Ovary (tissue), 7 donors: ENCODE measurements at regions not wholly inside any gene's neighbourhood (a gene's known extent, or its start where the extent isn't known, plus 50 kb on each side); places are given as distances from the start of the nearest gene placed in this dataset.

Source experiments
- DNase-seq, 5 donors: peaks; one replicate each; pipeline ENCODE4 v3.0.0-alpha.2; 2019 to 2020
- H3K27ac ChIP-seq, 2 donors: fragments of 200-600 bp; one replicate each; pipeline versions ENCODE4 v1.5.1 to v1.8.0; 2019 to 2022
- H3K27me3 ChIP-seq: fragments of 200-600 bp; one replicate; pipeline ENCODE4 v1.8.0; 2022
- H3K36me3 ChIP-seq: fragments of 200-600 bp; sonication (generic); one replicate; pipeline ENCODE4 v1.5.1; 2019
- H3K4me1 ChIP-seq: one replicate; pipeline ENCODE4 v1.8.1; 2013; ENCODE audit warnings: mild to moderate bottlenecking, moderate library complexity; ENCODE audit not compliant: insufficient read depth
- H3K4me3 ChIP-seq: fragments of 200-600 bp; sonication (generic); one replicate; pipeline ENCODE4 v1.5.1; 2017
- H3K9me3 ChIP-seq, 2 donors: fragments of 200-600 bp in 1 of 2; sonication (generic) in 1 of 2; one replicate each; pipeline versions ENCODE4 v1.5.1 to v1.8.1; 2013 to 2019; ENCODE audit warnings: mild to moderate bottlenecking in 1 of 2, moderate library complexity in 1 of 2
- EP300 ChIP-seq: sonication (generic); formaldehyde crosslinking; IDR thresholded peaks from one replicate; pipeline ENCODE4 v1.6.1; 2017; ENCODE audit warnings: antibody characterized with exemption
- POLR2A ChIP-seq: fragments of 450-650 bp; IDR thresholded peaks from one replicate; pipeline ENCODE4 v1.6.1; 2017; ENCODE audit warnings: antibody characterized with exemption, mild to moderate bottlenecking, moderate library complexity
- WGBS, 3 donors: extraction: QIAGEN DNeasy Blood & Tissue Kit in 1 of 3; methylation state at CpG; one replicate each; pipeline versions ENCODE4 v1.1.5 to v1.1.7; 2013 to 2017; 5-methylcytosine and 5-hydroxymethylcytosine counted together
- intact Hi-C, 4 donors: fragments of 100-400 bp; cut with DNase I; formaldehyde crosslinking; loops; one replicate each; pipeline versions ENCODE4 v1.11.0 to v1.15.1; 2022 to 2023
- TF ChIP-seq, protein P1 (sequence below), 3 donors: fragments of 450-650 bp in 2 of 3; fragments of 200-600 bp in 1 of 3; IDR thresholded peaks; one replicate each; pipeline versions ENCODE4 v1.5.1 to v1.8.0; 2016 to 2022; ENCODE audit warnings: antibody characterized with exemption in 3 of 3, mild to moderate bottlenecking in 1 of 3
- donor health status: DM: no; HTN: no; CAD: no; lungs with moderate emphysema.
- donor health status: DM: no; HTN: no; CAD: no.
- donor health status: Bipolar disorder and iron deficiency.
- donor health status: DM: no; HTN: no; CAD: no.
- donor health status: DM: yes; HTN: yes; CAD: no.

DNA sequence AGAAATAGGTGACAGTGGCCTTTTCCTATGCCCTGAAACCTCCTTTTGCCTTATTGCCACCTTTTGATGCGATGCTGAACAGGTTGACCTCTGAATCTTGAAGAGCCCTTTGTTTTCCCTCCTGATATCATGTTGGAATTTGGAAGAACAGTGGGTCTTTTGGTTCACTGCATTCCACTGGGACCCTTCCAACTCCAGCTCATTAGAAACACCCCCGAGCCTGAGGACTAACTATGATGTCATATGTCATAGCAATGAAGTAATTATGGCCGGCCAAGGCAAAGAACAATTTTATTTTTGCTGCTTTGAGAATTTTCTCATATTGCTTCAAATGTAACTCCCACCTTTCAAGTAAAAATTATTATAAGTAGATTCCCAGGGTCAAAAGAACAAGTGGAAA, 353.4 kb upstream of the JAG1 start:
- H3K4me1 ChIP-seq: no peaks in the 10 kb centered on the region
- DNase-seq: no peak
- H3K27ac ChIP-seq: no peak overlapping the region
- TF ChIP-seq, protein P1, sequence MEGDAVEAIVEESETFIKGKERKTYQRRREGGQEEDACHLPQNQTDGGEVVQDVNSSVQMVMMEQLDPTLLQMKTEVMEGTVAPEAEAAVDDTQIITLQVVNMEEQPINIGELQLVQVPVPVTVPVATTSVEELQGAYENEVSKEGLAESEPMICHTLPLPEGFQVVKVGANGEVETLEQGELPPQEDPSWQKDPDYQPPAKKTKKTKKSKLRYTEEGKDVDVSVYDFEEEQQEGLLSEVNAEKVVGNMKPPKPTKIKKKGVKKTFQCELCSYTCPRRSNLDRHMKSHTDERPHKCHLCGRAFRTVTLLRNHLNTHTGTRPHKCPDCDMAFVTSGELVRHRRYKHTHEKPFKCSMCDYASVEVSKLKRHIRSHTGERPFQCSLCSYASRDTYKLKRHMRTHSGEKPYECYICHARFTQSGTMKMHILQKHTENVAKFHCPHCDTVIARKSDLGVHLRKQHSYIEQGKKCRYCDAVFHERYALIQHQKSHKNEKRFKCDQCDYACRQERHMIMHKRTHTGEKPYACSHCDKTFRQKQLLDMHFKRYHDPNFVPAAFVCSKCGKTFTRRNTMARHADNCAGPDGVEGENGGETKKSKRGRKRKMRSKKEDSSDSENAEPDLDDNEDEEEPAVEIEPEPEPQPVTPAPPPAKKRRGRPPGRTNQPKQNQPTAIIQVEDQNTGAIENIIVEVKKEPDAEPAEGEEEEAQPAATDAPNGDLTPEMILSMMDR (IDR thresholded peaks at IDR 0.05): no peak
- TF ChIP-seq POLR2A (no peak), EP300 (no peak)
- no peaks in the 10 kb centered on the region for H3K9me3 ChIP-seq
- H3K27me3 ChIP-seq: no peaks in the 10 kb centered on the region
- H3K4me3 ChIP-seq: no peak overlapping the region
- intact Hi-C loops: no loop called here
- WGBS, 3 donors: 49 to 64% (median 53%) methylated on average over 3 of the region's 3 CpGs
- H3K36me3 ChIP-seq: no peaks in the 10 kb centered on the region

DNA sequence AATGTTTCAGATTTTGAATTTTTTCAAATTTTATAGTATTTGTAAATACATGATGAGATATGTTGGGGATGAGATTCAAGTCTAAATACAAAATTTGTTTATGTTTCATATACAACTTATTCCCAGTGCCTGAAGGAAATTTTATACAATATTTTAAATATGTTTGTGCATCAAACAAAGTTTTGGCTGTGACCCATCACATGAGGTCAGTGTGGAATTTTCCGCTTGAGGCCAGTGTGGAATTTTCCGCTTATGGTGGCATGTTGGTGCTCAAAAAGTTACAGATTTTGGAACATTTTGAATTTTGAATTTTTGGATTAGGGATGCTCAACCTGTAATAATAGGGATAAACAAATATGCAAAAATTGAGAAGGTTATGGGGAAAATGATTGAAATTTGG, 356.6 kb upstream of the JAG1 start:
- Histone ChIP-seq H3K27ac (no peak overlapping the region), H3K36me3 (no peaks in the 10 kb centered on the region), H3K4me3 (no peak overlapping the region), H3K27me3 (no peaks in the 10 kb centered on the region), H3K4me1 (no peaks in the 10 kb centered on the region), H3K9me3 (no peaks in the 10 kb centered on the region)
- intact Hi-C loops: no loop called here
- no peak for DNase-seq
- WGBS, 3 donors: 96 to 99% (median 98%) methylated on average over 2 of the region's 2 CpGs
- TF ChIP-seq POLR2A (no peak), EP300 (no peak)
- TF ChIP-seq, protein P1 (IDR thresholded peaks at IDR 0.05): no peak

DNA sequence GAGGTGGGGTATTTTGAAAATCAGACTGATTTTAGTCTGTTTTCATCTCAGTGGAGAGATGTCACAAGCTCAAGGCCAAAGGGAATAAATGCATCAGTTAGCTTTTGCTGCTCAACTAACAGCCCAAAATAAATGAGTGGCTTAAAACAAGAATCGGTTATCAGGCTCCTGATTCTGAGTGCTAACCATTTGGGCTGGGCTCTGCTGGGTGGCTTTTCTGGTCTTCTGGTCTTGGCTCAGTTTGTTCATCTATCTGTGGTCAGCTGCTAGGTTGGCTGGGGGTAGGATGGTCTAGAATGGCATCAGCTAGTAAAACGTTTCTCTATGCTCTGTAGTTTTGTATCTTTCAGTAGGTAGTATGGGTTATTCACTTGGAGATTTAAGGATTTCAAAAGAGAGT, 357.5 kb upstream of the JAG1 start:
- WGBS, 3 donors: 84 to 91% (median 91%) methylated on average over 2 of the region's 2 CpGs
- DNase-seq: no peak
- Histone ChIP-seq H3K9me3 (no peaks in the 10 kb centered on the region), H3K4me3 (no peak overlapping the region), H3K4me1 (no peaks in the 10 kb centered on the region), H3K36me3 (no peaks in the 10 kb centered on the region), H3K27me3 (no peaks in the 10 kb centered on the region), H3K27ac (no peak overlapping the region)
- no peak for TF ChIP-seq EP300
- TF ChIP-seq, protein P1 (IDR thresholded peaks at IDR 0.05): no peak
- TF ChIP-seq POLR2A: no peak
- intact Hi-C loops: no loop called here

DNA sequence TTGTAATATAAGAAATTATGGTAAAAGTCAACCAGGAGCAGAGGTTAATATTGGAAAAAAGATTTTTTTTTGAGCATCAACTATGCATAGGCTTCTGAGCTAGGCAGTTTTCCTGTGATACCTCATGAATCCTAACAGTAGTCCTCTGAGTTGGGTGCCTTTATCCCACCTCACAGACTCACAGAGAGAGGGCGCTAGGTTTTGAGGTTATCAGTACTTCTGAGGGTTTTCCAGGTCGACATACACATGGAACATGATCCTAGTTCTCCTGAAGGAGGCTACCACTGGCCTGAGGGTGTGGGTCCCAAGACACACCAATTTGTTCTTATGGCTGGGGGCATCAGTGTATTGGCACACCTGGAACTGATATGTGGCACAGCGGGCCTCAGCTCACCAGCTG, 358.8 kb upstream of the JAG1 start:
- 75 to 89% (median 75%) methylated on average over 3 of the region's 3 CpGs for WGBS, 3 donors
- intact Hi-C loops: no loop called here
- Histone ChIP-seq H3K9me3 (no peaks in the 10 kb centered on the region), H3K27ac (no peak overlapping the region), H3K4me3 (no peak overlapping the region), H3K4me1 (no peaks in the 10 kb centered on the region), H3K36me3 (no peaks in the 10 kb centered on the region), H3K27me3 (no peaks in the 10 kb centered on the region)
- no peak for TF ChIP-seq POLR2A
- no peak for DNase-seq

DNA sequence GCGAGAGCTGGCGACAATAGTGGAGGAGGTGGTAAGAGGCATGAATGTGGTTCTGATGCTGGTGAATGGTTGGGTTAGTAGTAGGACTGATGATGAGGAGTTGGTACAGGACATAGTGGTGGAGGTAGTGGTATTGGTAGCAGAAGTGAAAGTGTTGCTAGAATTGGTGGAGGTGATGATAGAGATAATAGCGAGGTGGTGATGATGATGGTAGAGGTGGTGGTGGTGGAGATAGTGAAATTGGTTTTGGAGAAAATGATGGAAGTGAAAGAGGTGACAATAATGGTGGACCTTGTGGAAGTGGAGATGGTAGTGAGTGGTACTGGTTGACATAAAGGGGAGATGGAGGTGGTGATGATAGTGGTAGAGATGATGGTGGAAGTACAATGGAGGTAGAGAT, 360.2 kb upstream of the JAG1 start:
- TF ChIP-seq, protein P1 (IDR thresholded peaks at IDR 0.05): no peak
- TF ChIP-seq POLR2A (no peak), EP300 (no peak)
- WGBS, 3 donors: 98 to 99% (median 98%) methylated on average over 3 of the region's 3 CpGs
- no peaks in the 10 kb centered on the region for H3K4me1 ChIP-seq
- H3K27ac ChIP-seq: no peak overlapping the region
- intact Hi-C loops: no loop called here
- DNase-seq: no peak
- no peaks in the 10 kb centered on the region for H3K9me3 ChIP-seq
- no peak overlapping the region for H3K4me3 ChIP-seq
- H3K27me3 ChIP-seq: no peaks in the 10 kb centered on the region
- H3K36me3 ChIP-seq: no peaks in the 10 kb centered on the region
